GM12875 (cell line): ENCODE measurements at regions not wholly inside any gene's neighbourhood (a gene's known extent, or its start where the extent isn't known, plus 50 kb on each side); places are given as distances from the start of the nearest gene placed in this dataset.

Experiments used
- H3K4me3 ChIP-seq: one replicate; pipeline ENCODE4 v1.5.1; 2011; ENCODE audit warnings: low read depth, low read length, control low read depth
- TF ChIP-seq, protein P1 (sequence below): IDR thresholded peaks from 2 replicates; pipeline ENCODE4 v1.5.1; 2011; ENCODE audit warnings: low read depth, mild to moderate bottlenecking, control low read depth, inconsistent platforms, low read length, moderate library complexity, borderline replicate concordance; ENCODE audit not compliant: insufficient read depth

GRCh38 chr2:467892-468647 lies 180.2 kb upstream of the ALKAL2 start:
- H3K4me3 ChIP-seq = no peak overlapping the region
- TF ChIP-seq, protein P1, sequence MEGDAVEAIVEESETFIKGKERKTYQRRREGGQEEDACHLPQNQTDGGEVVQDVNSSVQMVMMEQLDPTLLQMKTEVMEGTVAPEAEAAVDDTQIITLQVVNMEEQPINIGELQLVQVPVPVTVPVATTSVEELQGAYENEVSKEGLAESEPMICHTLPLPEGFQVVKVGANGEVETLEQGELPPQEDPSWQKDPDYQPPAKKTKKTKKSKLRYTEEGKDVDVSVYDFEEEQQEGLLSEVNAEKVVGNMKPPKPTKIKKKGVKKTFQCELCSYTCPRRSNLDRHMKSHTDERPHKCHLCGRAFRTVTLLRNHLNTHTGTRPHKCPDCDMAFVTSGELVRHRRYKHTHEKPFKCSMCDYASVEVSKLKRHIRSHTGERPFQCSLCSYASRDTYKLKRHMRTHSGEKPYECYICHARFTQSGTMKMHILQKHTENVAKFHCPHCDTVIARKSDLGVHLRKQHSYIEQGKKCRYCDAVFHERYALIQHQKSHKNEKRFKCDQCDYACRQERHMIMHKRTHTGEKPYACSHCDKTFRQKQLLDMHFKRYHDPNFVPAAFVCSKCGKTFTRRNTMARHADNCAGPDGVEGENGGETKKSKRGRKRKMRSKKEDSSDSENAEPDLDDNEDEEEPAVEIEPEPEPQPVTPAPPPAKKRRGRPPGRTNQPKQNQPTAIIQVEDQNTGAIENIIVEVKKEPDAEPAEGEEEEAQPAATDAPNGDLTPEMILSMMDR = no peak

DNA sequence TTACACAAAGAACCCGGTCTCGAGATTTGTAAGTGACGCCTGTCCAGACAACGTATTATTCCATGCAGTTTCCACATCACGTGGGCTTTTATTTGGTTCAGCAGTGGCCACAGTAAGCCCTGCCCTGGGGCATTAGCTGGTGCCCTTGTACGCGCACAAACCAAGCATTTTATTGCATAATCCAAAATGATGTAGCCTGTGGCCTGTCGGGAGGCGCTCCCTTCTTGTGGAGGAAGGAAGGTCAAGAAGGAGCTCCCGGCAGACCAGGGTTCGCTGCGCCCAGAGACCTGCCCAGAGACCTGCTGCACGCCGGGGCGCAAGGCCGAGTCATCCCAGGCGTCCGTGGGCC lies 179.6 kb upstream of the ALKAL2 start:
- H3K4me3 ChIP-seq = no peak overlapping the region
- TF ChIP-seq, protein P1 = no peak

GRCh38 chr2:467101-467500 lies 179.2 kb upstream of the ALKAL2 start:
- TF ChIP-seq, protein P1 = no peak
- H3K4me3 ChIP-seq = no peak overlapping the region

GRCh38 chr2:464562-465309 lies 176.8 kb upstream of the ALKAL2 start:
- TF ChIP-seq, protein P1 = no peak
- no peak overlapping the region for H3K4me3 ChIP-seq

GRCh38 chr2:460861-461260 lies 173.0 kb upstream of the ALKAL2 start:
- TF ChIP-seq, protein P1 = no peak
- H3K4me3 ChIP-seq = no peak overlapping the region

GRCh38 chr2:459931-460330 lies 172.0 kb upstream of the ALKAL2 start:
- TF ChIP-seq, protein P1 = no peak
- H3K4me3 ChIP-seq = no peak overlapping the region

- no peak overlapping the region for H3K4me3 ChIP-seq
- TF ChIP-seq, protein P1 = no peak
Observed at GRCh38 chr2:458425-458815, 170.5 kb upstream of the ALKAL2 start.
